NCI-H2107 treated with DMSO at 0.1 percent for 48 hours (cell line): ENCODE measurements at regions not wholly inside any gene's neighbourhood (a gene's known extent, or its start where the extent isn't known, plus 50 kb on each side); places are given as distances from the start of the nearest gene placed in this dataset.
"Not testable (repeated sequence)": the region's sequence is repeated elsewhere in the genome, so short reads cannot be mapped to it uniquely, and the experiment has no call there.

Experiments
- DNase-seq: peaks from one replicate; lab custom pipeline; 2025; ENCODE audit not compliant: unreplicated experiment; lab: John Stamatoyannopoulos, UW

- no peak for DNase-seq
These were observed 361.4 kb upstream of the POU5F2 start for GRCh38 chr5:94102849-94103248.

DNA sequence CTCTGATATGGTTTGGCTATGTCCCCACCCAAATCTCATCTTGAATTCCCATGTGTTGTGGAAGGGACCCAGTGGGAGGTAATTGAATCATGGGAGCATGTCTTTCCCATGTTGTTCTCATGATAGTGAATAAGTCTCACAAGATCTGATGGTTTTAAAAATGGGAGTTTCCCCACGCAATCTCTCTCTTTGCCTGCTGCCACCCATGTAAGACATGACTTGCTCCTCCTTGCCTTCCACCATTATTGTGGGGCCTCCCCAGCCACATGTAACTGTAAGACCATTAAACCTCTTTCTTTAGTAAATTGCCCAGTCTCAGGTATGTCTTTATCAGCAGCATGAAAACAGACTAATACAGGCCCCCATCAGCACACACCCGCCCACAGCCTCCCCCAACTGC lies 356.0 kb upstream of the POU5F2 start:
- not testable (repeated sequence) for DNase-seq

- no peak for DNase-seq
These were observed 353.5 kb upstream of the POU5F2 start for GRCh38 chr5:94094793-94095441.

- DNase-seq: no peak
These were observed 351.9 kb upstream of the POU5F2 start for GRCh38 chr5:94093300-94093699.

DNA sequence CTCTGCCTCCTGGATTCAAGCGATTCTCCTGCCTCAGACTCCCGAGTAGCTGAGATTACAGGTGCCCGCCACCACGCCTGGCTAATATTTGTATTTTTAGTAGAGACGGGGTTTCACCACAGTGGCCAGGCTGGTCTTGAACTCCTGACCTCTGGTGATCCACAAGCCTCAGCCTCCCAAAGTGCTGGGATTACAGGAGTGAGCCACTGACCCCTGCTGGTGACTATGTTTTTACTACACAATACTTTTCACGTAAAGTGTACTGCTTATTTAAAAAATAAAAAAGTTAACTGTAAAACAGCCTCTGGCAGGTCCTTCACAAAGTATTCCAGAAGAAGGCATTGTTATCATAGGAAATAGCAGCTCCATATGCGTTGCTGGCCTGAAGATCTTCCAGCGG lies 345.2 kb upstream of the POU5F2 start:
- not testable (repeated sequence) for DNase-seq

GRCh38 chr5:94086194-94086593 lies 344.8 kb upstream of the POU5F2 start:
- DNase-seq: no peak

- peak; percentile 10 for DNase-seq
These were observed 341.0 kb upstream of the POU5F2 start for GRCh38 chr5:94082405-94082804.

GRCh38 chr5:94081088-94081487 lies 339.7 kb upstream of the POU5F2 start:
- no peak for DNase-seq

DNA sequence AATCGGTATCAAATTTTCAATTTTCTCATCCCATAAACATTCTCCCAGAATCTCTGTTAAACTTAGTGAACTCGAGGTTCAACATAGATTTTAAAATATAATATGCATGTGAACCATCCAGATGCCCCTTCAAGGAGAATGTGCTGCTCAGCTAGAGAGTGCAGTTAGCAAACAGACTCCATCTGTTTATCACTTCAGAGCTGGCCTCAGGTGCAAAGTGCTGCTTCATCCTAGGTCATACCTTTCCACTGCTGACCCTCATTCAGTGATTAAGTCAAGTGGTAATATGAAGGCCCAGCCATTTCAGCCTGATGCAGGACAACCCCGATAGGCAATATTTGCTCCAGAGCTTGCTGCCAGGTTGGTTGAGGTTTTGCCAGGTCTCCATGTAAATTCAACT lies 339.0 kb upstream of the POU5F2 start:
- no peak for DNase-seq

- DNase-seq: no peak
These were observed 330.7 kb upstream of the POU5F2 start for GRCh38 chr5:94072116-94072515.

GRCh38 chr5:94066437-94067207 lies 325.2 kb upstream of the POU5F2 start:
- no peak for DNase-seq

DNA sequence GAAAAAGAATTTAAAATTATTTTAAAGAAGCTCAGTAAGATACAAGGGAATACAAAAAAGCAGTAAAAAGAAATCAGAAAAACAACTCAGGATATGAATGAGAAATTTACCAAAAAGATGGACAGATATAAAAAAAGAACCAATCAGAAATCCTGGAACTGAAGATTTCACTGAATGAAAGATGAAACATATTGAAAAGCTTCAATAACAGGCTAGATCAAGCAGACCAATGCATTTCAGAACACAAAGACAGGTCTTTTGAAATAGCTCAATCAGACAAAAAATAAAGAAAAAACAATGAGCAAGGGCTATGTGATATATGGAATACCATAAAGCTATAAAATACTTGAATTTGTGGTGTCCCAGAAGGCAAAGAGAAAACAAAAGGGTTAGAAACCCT lies 322.6 kb upstream of the POU5F2 start:
- DNase-seq: no peak

GRCh38 chr5:94057655-94058054 lies 316.3 kb upstream of the POU5F2 start:
- no peak for DNase-seq

DNA sequence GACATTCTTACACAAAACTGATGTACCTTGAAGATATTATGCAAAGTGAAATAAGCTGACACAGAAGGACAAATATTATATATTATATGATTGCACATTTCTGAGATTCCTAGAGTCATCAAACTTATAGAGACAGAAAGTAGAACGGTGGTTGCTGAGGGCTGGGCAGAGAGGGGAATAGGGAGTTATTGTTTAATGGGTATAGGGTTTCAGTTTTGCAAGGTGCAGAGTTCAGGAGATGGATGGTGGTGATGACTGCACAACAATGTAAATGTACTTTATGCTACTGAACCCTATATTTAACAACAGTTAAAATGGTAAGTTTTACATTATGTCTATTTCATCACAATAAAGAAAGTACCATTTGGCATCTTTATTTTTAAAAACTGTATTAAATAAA lies 315.8 kb upstream of the POU5F2 start:
- DNase-seq: no peak

- DNase-seq: not testable (repeated sequence)
These were observed 308.0 kb upstream of the POU5F2 start for GRCh38 chr5:94049307-94049922.

GRCh38 chr5:94045839-94046782 lies 304.7 kb upstream of the POU5F2 start:
- DNase-seq: no peak

- DNase-seq: no peak
These were observed 301.9 kb upstream of the POU5F2 start for GRCh38 chr5:94043311-94043710.

DNA sequence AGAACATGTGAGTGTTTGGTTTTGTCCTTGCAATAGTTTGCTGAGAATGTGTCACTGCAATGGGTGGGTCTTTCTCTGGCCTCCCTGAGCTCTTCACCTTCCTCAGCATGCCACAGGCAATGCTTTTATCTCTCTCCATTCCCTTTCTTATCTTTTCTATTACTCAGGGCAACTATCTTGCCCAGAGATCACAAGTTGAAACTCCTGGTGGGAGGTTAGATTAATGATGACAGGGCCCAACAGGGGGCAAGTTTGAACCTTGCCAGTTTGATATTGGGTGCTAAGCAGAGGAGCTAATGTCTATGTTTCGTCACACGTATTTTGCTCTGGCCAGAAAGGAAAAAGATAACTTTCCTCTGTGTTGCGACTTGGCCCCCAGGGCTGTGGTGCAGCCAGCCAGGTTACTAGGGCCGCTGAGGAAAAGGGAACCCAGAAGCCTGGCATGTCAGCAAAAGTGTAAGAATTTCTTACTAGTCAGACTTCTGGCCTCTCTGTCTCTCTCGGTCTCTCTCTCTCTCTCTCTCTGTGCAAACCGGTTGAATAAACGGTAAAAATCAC lies 299.3 kb upstream of the POU5F2 start:
- DNase-seq: no peak

GRCh38 chr5:94039101-94039500 lies 297.7 kb upstream of the POU5F2 start:
- DNase-seq: no peak

- DNase-seq: no peak
These were observed 290.2 kb upstream of the POU5F2 start for GRCh38 chr5:94031631-94032030.

- no peak for DNase-seq
These were observed 286.6 kb upstream of the POU5F2 start for GRCh38 chr5:94028001-94028400.
